HEK293T (cell line): ENCODE measurements at regions not wholly inside any gene's neighbourhood (a gene's known extent, or its start where the extent isn't known, plus 50 kb on each side); places are given as distances from the start of the nearest gene placed in this dataset.
"Not testable (repeated sequence)": the region's sequence is repeated elsewhere in the genome, so short reads cannot be mapped to it uniquely, and the experiment has no call there.

Experiments
- CTCF ChIA-PET: fragments of 350-600 bp; formaldehyde crosslinking; extraction: SDS; loops from one replicate; lab custom pipeline; 2021; ENCODE audit warnings: antibody characterized with exemption, inconsistent platforms; lab: Yijun Ruan, JAX
- POLR2A ChIA-PET: fragments of 350-600 bp; formaldehyde crosslinking; extraction: SDS; loops from one replicate; lab custom pipeline; 2020; ENCODE audit warnings: antibody characterized with exemption, inconsistent platforms; lab: Yijun Ruan, JAX
- DNase-seq: peaks from one replicate; pipeline ENCODE4 v3.0.0; 2012; ENCODE audit warnings: mixed read lengths; ENCODE audit errors: extremely low spot score
- ARNT ChIP-seq: fragments of 450-650 bp; IDR thresholded peaks from 2 replicates; pipeline ENCODE4 v1.6.1; 2017; ENCODE audit warnings: mild to moderate bottlenecking
- BHLHE40 ChIP-seq: fragments of 450-650 bp; IDR thresholded peaks from 2 replicates; pipeline ENCODE4 v1.6.1; 2016; ENCODE audit warnings: mild to moderate bottlenecking, moderate library complexity, borderline replicate concordance
- CTBP1 ChIP-seq: fragments of 450-650 bp; IDR thresholded peaks from 2 replicates; pipeline ENCODE4 v1.6.1; 2016; ENCODE audit warnings: borderline replicate concordance
- ELF4 ChIP-seq: fragments of 450-650 bp; IDR thresholded peaks from 2 replicates; pipeline ENCODE4 v1.6.1; 2017; ENCODE audit warnings: antibody characterized with exemption
- FOXA1 ChIP-seq: fragments of 450-650 bp; IDR thresholded peaks from 2 replicates; pipeline ENCODE4 v1.6.1; 2016; ENCODE audit warnings: mild to moderate bottlenecking
- FOXK2 ChIP-seq: fragments of 450-650 bp; IDR thresholded peaks from 2 replicates; pipeline ENCODE4 v1.6.1; 2016; ENCODE audit warnings: mild to moderate bottlenecking
- FOXM1 ChIP-seq: fragments of 450-650 bp; IDR thresholded peaks from 2 replicates; pipeline ENCODE4 v1.6.1; 2017; ENCODE audit warnings: mild to moderate bottlenecking, borderline replicate concordance
- HDGF ChIP-seq: fragments of 450-650 bp; IDR thresholded peaks from 2 replicates; pipeline ENCODE4 v1.6.1; 2017; ENCODE audit warnings: antibody characterized with exemption, borderline replicate concordance
- L3MBTL2 ChIP-seq: fragments of 450-650 bp; conservative IDR thresholded peaks from 2 replicates; pipeline ENCODE4 v1.6.1; 2016; ENCODE audit warnings: mild to moderate bottlenecking
- LEF1 ChIP-seq: fragments of 450-650 bp; IDR thresholded peaks from 2 replicates; pipeline ENCODE4 v1.6.1; 2017; ENCODE audit warnings: mild to moderate bottlenecking, borderline replicate concordance
- NFRKB ChIP-seq: fragments of 450-650 bp; IDR thresholded peaks from 2 replicates; pipeline ENCODE4 v1.6.1; 2016; ENCODE audit warnings: mild to moderate bottlenecking, moderate library complexity
- PKNOX1 ChIP-seq: fragments of 450-650 bp; IDR thresholded peaks from 2 replicates; pipeline ENCODE4 v1.6.1; 2016
- SP1 ChIP-seq: fragments of 450-650 bp; IDR thresholded peaks from 2 replicates; pipeline ENCODE4 v1.6.1; 2017
- SUZ12 ChIP-seq: fragments of 450-650 bp; IDR thresholded peaks from 2 replicates; pipeline ENCODE4 v1.6.1; 2016; ENCODE audit warnings: mild to moderate bottlenecking
- TARDBP ChIP-seq: fragments of 450-650 bp; IDR thresholded peaks from 2 replicates; pipeline ENCODE4 v1.6.1; 2016
- ZNF384 ChIP-seq: fragments of 450-650 bp; IDR thresholded peaks from 2 replicates; pipeline ENCODE4 v1.6.1; 2016

DNA sequence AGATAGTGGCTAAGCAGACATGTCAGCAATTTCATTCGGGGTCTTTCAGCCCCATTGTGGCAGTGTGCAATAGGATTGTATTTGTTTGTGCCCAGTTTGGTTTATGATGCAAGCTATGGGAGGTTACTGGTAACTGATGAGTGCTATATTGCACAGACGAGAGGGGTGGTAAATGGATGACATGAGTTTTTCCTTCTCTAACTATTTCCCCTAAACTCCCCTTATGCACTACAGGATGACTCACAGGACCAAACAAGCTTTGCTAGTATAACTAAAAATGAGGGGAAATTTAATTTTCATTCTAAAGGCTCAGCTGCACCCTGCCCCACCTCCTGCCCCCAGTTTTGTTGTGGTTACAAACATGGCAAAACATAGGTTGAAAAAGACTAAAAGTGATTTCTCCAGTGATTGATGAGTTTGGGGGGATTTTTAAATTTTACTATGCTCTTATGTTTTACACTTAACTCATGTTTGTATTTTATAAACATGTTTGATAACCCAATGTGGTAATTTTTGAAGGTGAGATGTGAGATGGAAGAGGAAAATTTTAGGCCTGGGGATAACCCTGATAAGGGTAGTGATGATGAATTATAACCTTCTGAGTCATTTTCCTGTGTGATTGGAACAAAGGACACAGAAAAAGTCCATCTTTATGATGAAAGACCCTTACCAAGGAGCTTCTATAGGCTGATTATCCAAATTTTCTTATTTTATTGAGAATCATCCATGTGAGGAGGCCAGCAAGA lies 60.8 kb upstream of the NAMPT start:
- TF ChIP-seq PKNOX1: no peak
- TF ChIP-seq L3MBTL2: no peak
- no peak for TF ChIP-seq ELF4
- TF ChIP-seq ZNF384: no peak
- no peak for TF ChIP-seq TARDBP
- DNase-seq: no peak
- CTCF ChIA-PET: no interaction called here
- POLR2A ChIA-PET: no interaction called here

GRCh38 chr7:106344861-106345260 lies 60.1 kb upstream of the NAMPT start:
- ChIA-PET POLR2A (no interaction called here), CTCF (no interaction called here)
- DNase-seq: no peak
- TF ChIP-seq CTBP1: no peak
- no peak for TF ChIP-seq PKNOX1
- TF ChIP-seq FOXM1: no peak
- no peak for TF ChIP-seq NFRKB
- no peak for TF ChIP-seq ELF4
- TF ChIP-seq BHLHE40: no peak

- DNase-seq: no peak
- ChIA-PET POLR2A (no interaction called here), CTCF (interaction anchor here (0.6 kb wide), 1 partner anchor 171 kb away, joined by 5 read pairs; no protein-coding TSS in a partner anchor)
- TF ChIP-seq FOXA1 (no peak), FOXM1 (no peak), ZNF384 (no peak), LEF1 (no peak), PKNOX1 (no peak), BHLHE40 (no peak), SUZ12 (no peak), NFRKB (no peak), ELF4 (no peak), FOXK2 (no peak), ARNT (no peak), TARDBP (no peak), L3MBTL2 (no peak), SP1 (no peak), CTBP1 (no peak), HDGF (no peak)
Observed at GRCh38 chr7:106344211-106344610, 59.4 kb upstream of the NAMPT start.

- DNase-seq, CTCF ChIA-PET, POLR2A ChIA-PET: not testable (repeated sequence)
Observed at GRCh38 chr7:106342049-106342448, 57.3 kb upstream of the NAMPT start.

DNA sequence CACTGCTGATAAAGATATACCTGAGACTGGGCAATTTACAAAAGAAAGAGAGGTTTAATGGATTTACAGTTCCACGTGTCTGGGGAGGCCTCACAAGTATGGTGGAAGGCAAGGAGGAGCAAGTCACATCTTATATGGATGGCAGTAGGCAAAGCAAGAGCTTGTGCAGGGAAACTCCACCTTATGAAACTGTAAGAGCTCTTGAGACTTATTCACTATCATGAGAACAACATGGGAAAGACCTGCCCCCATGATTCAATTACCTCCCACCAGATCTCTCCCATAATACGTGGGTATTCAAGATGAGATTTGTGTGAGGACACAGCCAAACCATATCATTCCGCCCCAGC lies 55.4 kb upstream of the NAMPT start:
- CTCF ChIA-PET, DNase-seq, POLR2A ChIA-PET: not testable (repeated sequence)

GRCh38 chr7:106339513-106340246 lies 54.9 kb upstream of the NAMPT start:
- ChIA-PET CTCF (no interaction called here), POLR2A (no interaction called here)
- no peak for DNase-seq
- no peak for TF ChIP-seq FOXM1
- no peak for TF ChIP-seq SP1
- TF ChIP-seq BHLHE40: no peak
- no peak for TF ChIP-seq ARNT
- no peak for TF ChIP-seq ZNF384
- no peak for TF ChIP-seq FOXA1
- TF ChIP-seq ELF4: no peak
- TF ChIP-seq FOXK2: no peak
- no peak for TF ChIP-seq PKNOX1
